ENCODE measurements at regions not wholly inside any gene's neighbourhood (a gene's known extent, or its start where the extent isn't known, plus 50 kb on each side); places are given as distances from the start of the nearest gene placed in this dataset.

DNA sequence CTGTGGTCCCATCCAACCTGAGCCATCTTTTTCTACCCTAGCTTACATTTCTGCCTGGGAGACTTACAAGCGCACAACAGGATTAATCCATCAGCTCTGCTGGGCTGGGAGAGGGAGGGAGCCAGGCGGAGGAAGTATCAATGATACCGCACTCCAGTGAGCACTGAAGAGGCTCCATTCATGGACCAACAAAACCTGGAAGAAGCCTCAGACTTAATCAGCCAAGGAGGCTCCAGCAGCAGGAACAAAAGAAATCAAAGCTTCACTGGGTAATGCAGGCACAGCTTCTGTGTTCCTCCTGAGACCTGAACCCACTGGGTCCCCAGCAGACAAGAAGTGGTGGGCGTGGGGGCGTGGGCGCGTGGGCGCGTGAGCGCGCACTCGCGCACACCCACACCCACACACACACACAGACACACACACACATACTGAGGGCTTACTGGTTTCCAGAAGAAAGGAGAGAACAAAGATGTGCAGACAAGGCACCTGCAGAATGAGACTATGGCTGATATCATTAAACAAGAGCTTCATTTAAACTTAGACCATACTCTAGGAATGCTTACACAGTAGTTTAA lies 87.0 kb upstream of the BOC start:
- Histone ChIP-seq H3K4me1 (ENCODE audit: insufficient read depth, low read length) (no peaks in the 10 kb centered on the region), H3K9me3 (ENCODE audit: insufficient read depth, low read depth, low read length) (no peaks in the 10 kb centered on the region), H3K27ac (ENCODE audit: low read length) (no peak overlapping the region), H3K9ac (ENCODE audit: low read depth, low read length) (no peak overlapping the region), H3K4me3 (ENCODE audit: low read length) (no peak overlapping the region), H3K36me3 (ENCODE audit: insufficient read depth, low read depth, low read length) (no peaks in the 10 kb centered on the region), H3K27me3 (ENCODE audit: insufficient read depth, low read length) (no peaks in the 10 kb centered on the region)

DNA sequence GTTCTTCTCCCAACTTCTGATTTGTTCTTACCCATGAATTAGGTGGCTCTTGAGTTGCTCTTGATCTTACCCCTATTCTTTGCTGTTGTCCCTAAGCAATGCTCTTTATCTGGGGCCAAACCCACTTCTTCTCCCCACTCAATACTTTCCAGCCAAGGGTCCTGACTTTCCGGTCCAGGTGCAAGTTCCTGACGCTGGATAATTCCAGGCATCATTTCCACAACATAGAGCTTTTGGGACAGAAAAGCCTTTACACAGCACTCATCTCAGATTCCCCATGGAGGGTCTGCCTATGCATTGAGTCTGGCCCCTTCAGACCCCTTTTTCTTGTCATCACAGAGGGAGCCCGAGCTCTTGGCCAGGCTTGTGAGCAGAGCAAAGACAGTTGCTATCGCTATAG lies 85.4 kb upstream of the BOC start:
- no peaks in the 10 kb centered on the region for H3K36me3 ChIP-seq (ENCODE audit: insufficient read depth, low read depth, low read length)
- H3K4me1 ChIP-seq (ENCODE audit: insufficient read depth, low read length) = no peaks in the 10 kb centered on the region
- no peak overlapping the region for H3K27ac ChIP-seq (ENCODE audit: low read length)
- no peaks in the 10 kb centered on the region for H3K9me3 ChIP-seq (ENCODE audit: insufficient read depth, low read depth, low read length)
- no peak overlapping the region for H3K9ac ChIP-seq (ENCODE audit: low read depth, low read length)
- H3K27me3 ChIP-seq (ENCODE audit: insufficient read depth, low read length) = no peaks in the 10 kb centered on the region
- H3K4me3 ChIP-seq (ENCODE audit: low read length) = no peak overlapping the region

DNA sequence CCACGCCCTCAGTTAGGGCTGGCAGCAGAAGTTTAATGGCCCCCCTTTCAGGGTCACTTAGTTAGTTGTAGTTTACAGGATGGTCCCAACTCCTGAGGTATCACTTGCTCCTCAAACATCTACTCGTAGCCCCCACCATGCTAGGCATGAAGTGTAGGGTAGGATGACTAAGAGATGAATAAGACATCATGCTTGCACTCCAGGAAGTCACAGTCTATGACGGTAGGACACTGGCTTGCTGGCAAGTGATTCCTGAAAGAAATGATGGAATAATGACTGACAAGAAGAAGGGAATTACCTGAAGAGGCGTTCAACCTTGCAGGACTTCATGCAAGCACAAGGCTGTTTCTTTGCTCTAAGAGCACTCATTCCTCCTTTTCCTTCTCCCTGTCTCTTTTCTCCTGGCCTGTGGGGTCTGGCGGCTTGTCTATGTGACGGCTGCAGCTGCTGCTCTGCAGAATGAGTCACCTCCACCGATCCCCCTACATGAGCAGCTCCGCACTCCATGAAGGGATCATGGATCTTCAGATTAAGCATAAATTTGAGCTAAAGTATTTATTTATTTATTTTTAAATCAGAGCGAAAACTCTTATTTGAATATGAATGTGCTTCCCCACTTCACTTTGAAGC lies 82.9 kb upstream of the BOC start:
- H3K9ac ChIP-seq (ENCODE audit: low read depth, low read length) = no peak overlapping the region
- no peaks in the 10 kb centered on the region for H3K27me3 ChIP-seq (ENCODE audit: insufficient read depth, low read length)
- H3K4me3 ChIP-seq (ENCODE audit: low read length) = no peak overlapping the region
- no peaks in the 10 kb centered on the region for H3K4me1 ChIP-seq (ENCODE audit: insufficient read depth, low read length)
- no peaks in the 10 kb centered on the region for H3K9me3 ChIP-seq (ENCODE audit: insufficient read depth, low read depth, low read length)
- no peak overlapping the region for H3K27ac ChIP-seq (ENCODE audit: low read length)
- H3K36me3 ChIP-seq (ENCODE audit: insufficient read depth, low read depth, low read length) = no peaks in the 10 kb centered on the region

GRCh38 chr3:113129168-113129567 lies 82.2 kb upstream of the BOC start:
- Histone ChIP-seq H3K36me3 (ENCODE audit: insufficient read depth, low read depth, low read length) (no peaks in the 10 kb centered on the region), H3K27ac (ENCODE audit: low read length) (no peak overlapping the region), H3K27me3 (ENCODE audit: insufficient read depth, low read length) (no peaks in the 10 kb centered on the region), H3K4me3 (ENCODE audit: low read length) (no peak overlapping the region), H3K4me1 (ENCODE audit: insufficient read depth, low read length) (no peaks in the 10 kb centered on the region), H3K9ac (ENCODE audit: low read depth, low read length) (no peak overlapping the region), H3K9me3 (ENCODE audit: insufficient read depth, low read depth, low read length) (no peaks in the 10 kb centered on the region)

GRCh38 chr3:113132571-113132996 lies 78.8 kb upstream of the BOC start:
- Histone ChIP-seq H3K4me1 (ENCODE audit: insufficient read depth, low read length) (peaks cover 2% of the 10 kb centered on the region; the same call in 1 of the 2 replicates), H3K9ac (ENCODE audit: low read depth, low read length) (no peak overlapping the region), H3K27me3 (ENCODE audit: insufficient read depth, low read length) (no peaks in the 10 kb centered on the region)

GRCh38 chr3:113133140-113133539 lies 78.2 kb upstream of the BOC start:
- Histone ChIP-seq H3K4me1 (ENCODE audit: insufficient read depth, low read length) (peaks cover 2% of the 10 kb centered on the region; the same call in 1 of the 2 replicates), H3K9ac (ENCODE audit: low read depth, low read length) (no peak overlapping the region), H3K36me3 (ENCODE audit: insufficient read depth, low read depth, low read length) (no peaks in the 10 kb centered on the region), H3K27ac (ENCODE audit: low read length) (no peak overlapping the region), H3K4me3 (ENCODE audit: low read length) (no peak overlapping the region), H3K9me3 (ENCODE audit: insufficient read depth, low read depth, low read length) (no peaks in the 10 kb centered on the region), H3K27me3 (ENCODE audit: insufficient read depth, low read length) (no peaks in the 10 kb centered on the region)

More at GRCh38 chr3:113132571-113132996, 78.8 kb upstream of the BOC start:
- Histone ChIP-seq H3K27ac (ENCODE audit: low read length) (no peak overlapping the region), H3K9me3 (ENCODE audit: insufficient read depth, low read depth, low read length) (no peaks in the 10 kb centered on the region), H3K36me3 (ENCODE audit: insufficient read depth, low read depth, low read length) (no peaks in the 10 kb centered on the region), H3K4me3 (ENCODE audit: low read length) (no peak overlapping the region)

DNA sequence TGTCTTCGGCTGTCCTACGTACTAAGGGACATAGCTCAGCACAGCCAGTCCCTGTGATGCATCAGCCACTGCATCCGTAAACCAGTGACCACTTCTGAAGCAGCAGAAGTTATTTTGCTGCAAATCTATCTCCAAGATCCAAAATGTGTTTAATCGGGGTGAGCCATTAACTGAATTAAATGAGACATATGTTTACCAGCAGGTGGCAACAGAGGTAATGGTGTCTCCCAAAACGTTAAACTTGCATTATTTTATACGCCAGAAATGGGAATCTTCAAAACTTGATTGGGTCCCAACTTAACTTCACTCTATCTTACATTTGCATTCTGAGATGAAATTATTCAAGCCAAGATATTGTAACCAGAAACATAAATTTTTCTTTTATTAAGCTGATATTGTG lies 75.3 kb upstream of the BOC start:
- Histone ChIP-seq H3K4me3 (ENCODE audit: low read length) (no peak overlapping the region), H3K9ac (ENCODE audit: low read depth, low read length) (no peak overlapping the region), H3K36me3 (ENCODE audit: insufficient read depth, low read depth, low read length) (no peaks in the 10 kb centered on the region), H3K27me3 (ENCODE audit: insufficient read depth, low read length) (no peaks in the 10 kb centered on the region), H3K4me1 (ENCODE audit: insufficient read depth, low read length) (peaks cover 2% of the 10 kb centered on the region; the same call in 1 of the 2 replicates), H3K27ac (ENCODE audit: low read length) (no peak overlapping the region), H3K9me3 (ENCODE audit: insufficient read depth, low read depth, low read length) (no peaks in the 10 kb centered on the region)

GRCh38 chr3:113136544-113136943 lies 74.8 kb upstream of the BOC start:
- Histone ChIP-seq H3K9me3 (ENCODE audit: insufficient read depth, low read depth, low read length) (no peaks in the 10 kb centered on the region), H3K9ac (ENCODE audit: low read depth, low read length) (no peak overlapping the region), H3K27me3 (ENCODE audit: insufficient read depth, low read length) (no peaks in the 10 kb centered on the region), H3K27ac (ENCODE audit: low read length) (no peak overlapping the region), H3K4me3 (ENCODE audit: low read length) (no peak overlapping the region), H3K36me3 (ENCODE audit: insufficient read depth, low read depth, low read length) (no peaks in the 10 kb centered on the region), H3K4me1 (ENCODE audit: insufficient read depth, low read length) (peaks cover 2% of the 10 kb centered on the region; the same call in 1 of the 2 replicates)

DNA sequence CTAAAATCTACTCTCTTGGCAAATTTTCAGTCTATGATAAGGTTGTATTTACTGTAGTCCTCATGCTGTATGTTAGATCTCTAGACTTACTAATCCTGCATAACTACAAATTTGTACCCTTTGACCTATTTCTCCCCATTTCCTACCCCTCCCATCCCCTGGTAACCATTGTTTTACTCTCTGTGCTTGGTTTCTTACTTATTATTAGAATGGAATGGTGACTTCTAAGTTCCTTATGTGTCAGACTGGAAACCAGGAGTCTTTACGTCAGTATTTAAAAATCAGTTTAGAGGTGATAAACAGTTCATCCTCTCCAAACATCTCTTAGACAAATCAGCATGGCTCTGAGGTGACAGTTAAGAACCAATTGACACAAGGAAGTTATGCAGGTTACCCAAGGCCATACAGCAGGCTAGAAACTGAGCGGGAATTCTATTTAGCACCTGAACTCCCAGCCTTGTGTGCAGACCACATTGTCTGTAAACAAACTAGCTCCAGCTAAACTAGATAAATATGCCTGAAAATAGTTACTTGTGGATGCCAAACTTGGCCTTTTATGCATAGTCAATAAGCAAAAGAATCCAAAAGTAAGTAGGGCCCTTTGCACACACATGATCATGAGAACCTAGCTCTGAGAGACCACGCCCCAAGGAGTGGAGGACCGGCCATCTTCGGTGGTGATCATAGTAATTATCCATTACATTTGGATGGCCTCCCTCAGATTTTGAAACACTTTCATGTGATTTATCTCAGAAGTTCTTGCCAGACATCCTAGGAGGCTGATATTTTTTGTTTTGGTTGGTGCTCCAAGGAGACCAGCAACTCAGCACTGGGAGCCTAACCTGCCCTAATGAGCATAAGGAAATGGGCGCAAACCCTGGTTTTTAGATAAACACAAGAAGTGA lies 72.3 kb upstream of the BOC start:
- H3K27me3 ChIP-seq (ENCODE audit: insufficient read depth, low read length) = no peaks in the 10 kb centered on the region
- H3K4me1 ChIP-seq (ENCODE audit: insufficient read depth, low read length) = peaks cover 2% of the 10 kb centered on the region; the same call in 1 of the 2 replicates
- H3K9me3 ChIP-seq (ENCODE audit: insufficient read depth, low read depth, low read length) = no peaks in the 10 kb centered on the region
- no peak overlapping the region for H3K27ac ChIP-seq (ENCODE audit: low read length)
- no peak overlapping the region for H3K9ac ChIP-seq (ENCODE audit: low read depth, low read length)
- no peaks in the 10 kb centered on the region for H3K36me3 ChIP-seq (ENCODE audit: insufficient read depth, low read depth, low read length)
- no peak overlapping the region for H3K4me3 ChIP-seq (ENCODE audit: low read length)

DNA sequence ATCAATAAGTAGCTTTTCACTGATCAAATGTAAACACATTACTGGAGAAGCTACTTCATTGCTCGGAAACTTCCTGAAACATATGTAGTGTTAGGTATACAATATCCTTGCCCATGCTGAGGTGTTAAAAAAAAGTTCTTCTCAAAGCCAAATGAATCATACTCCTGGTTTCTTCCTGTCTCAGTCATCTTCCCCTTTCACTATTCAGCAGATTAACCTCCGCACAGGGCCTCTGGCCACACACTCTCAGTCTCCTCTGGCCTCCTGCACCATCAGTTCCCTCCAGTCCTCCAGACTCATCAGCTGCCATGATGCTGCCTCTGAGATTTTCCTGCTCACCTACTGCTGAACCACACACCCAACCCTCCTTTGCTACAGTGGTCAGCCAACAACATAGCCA lies 70.5 kb upstream of the BOC start:
- no peaks in the 10 kb centered on the region for H3K36me3 ChIP-seq (ENCODE audit: insufficient read depth, low read depth, low read length)
- H3K27ac ChIP-seq (ENCODE audit: low read length) = no peak overlapping the region
- no peak overlapping the region for H3K9ac ChIP-seq (ENCODE audit: low read depth, low read length)
- H3K27me3 ChIP-seq (ENCODE audit: insufficient read depth, low read length) = no peaks in the 10 kb centered on the region
- no peaks in the 10 kb centered on the region for H3K9me3 ChIP-seq (ENCODE audit: insufficient read depth, low read depth, low read length)
- H3K4me3 ChIP-seq (ENCODE audit: low read length) = no peak overlapping the region
- peaks cover 5% of the 10 kb centered on the region; the same call in 1 of the 2 replicates for H3K4me1 ChIP-seq (ENCODE audit: insufficient read depth, low read length)

DNA sequence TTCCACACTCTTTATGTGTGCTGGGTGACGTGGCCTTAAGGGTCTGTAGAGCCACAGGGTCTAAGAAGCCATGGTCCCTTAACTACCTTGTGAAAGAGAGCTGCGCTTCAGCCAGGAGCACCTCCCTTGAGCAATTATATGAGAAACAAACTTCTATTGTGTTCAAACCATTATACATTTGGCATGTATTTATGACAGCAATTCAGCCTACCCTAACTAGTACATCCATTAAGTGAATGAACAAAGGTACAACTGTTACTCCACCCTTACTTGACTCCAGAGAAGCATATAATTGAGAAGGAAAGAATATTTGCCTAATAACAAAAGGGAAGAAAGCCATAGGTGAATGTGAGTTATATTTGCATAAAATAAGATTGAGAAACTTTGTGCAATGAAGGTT lies 69.8 kb upstream of the BOC start:
- no peak overlapping the region for H3K4me3 ChIP-seq (ENCODE audit: low read length)
- H3K9ac ChIP-seq (ENCODE audit: low read depth, low read length) = no peak overlapping the region
- no peaks in the 10 kb centered on the region for H3K27me3 ChIP-seq (ENCODE audit: insufficient read depth, low read length)
- H3K9me3 ChIP-seq (ENCODE audit: insufficient read depth, low read depth, low read length) = no peaks in the 10 kb centered on the region
- H3K36me3 ChIP-seq (ENCODE audit: insufficient read depth, low read depth, low read length) = no peaks in the 10 kb centered on the region
- H3K27ac ChIP-seq (ENCODE audit: low read length) = no peak overlapping the region
- peaks cover 9% of the 10 kb centered on the region; the same call in 1 of the 2 replicates for H3K4me1 ChIP-seq (ENCODE audit: insufficient read depth, low read length)
